Right atrium auricular region (tissue), 2 donors: ENCODE measurements at regions not wholly inside any gene's neighbourhood (a gene's known extent, or its start where the extent isn't known, plus 50 kb on each side); places are given as distances from the start of the nearest gene placed in this dataset.
A peak's percentile ranks its signal among the peaks of the same experiment; 100 is the strongest.

Source experiments
- DNase-seq: peaks from one replicate; pipeline ENCODE4 v3.0.0-alpha.2; 2019; ENCODE audit warnings: low spot score
- H3K27ac ChIP-seq, 2 donors: fragments of 200-600 bp; sonication (generic); 1 replicate in 1 of 2; 2 replicates in 1 of 2; pipeline ENCODE4 v1.5.1; 2016 to 2019
- H3K27me3 ChIP-seq, 2 donors: fragments of 200-600 bp; sonication (generic); one replicate each; pipeline versions ENCODE4 v1.5.1 to v1.6.0; 2017 to 2019
- H3K36me3 ChIP-seq: fragments of 200-600 bp; sonication (generic); one replicate; pipeline ENCODE4 v1.5.1; 2016
- H3K4me1 ChIP-seq, 2 donors: fragments of 200-600 bp; sonication (generic); one replicate each; pipeline versions ENCODE4 v1.5.1 to v1.6.0; 2017 to 2019
- H3K4me3 ChIP-seq, 2 donors: fragments of 200-600 bp; sonication (generic); 1 replicate in 1 of 2; 2 replicates in 1 of 2; pipeline ENCODE4 v1.5.1; 2017 to 2019; ENCODE audit warnings: mild to moderate bottlenecking in 1 of 2, moderate library complexity in 1 of 2
- H3K9me3 ChIP-seq, 2 donors: fragments of 200-600 bp; sonication (generic); one replicate each; pipeline ENCODE4 v1.5.1; 2019
- TF ChIP-seq, protein P1 (sequence below), 2 donors: fragments of 200-600 bp; sonication (generic); IDR thresholded peaks; one replicate each; pipeline ENCODE4 v1.5.1; 2019; ENCODE audit warnings: antibody characterized with exemption in 2 of 2

GRCh38 chr14:21988413-21988812, 314.8 kb upstream of the OR4E1 start:
- H3K4me1 ChIP-seq, result no peaks in the 10 kb centered on the region
- no peaks in the 10 kb centered on the region for H3K36me3 ChIP-seq
- no peaks in the 10 kb centered on the region for H3K27me3 ChIP-seq

GRCh38 chr14:21987937-21988336, 314.3 kb upstream of the OR4E1 start:
- H3K9me3 ChIP-seq, result no peaks in the 10 kb centered on the region
- H3K27ac ChIP-seq, result no peak overlapping the region
- H3K4me1 ChIP-seq, result no peaks in the 10 kb centered on the region
- TF ChIP-seq, protein P1, sequence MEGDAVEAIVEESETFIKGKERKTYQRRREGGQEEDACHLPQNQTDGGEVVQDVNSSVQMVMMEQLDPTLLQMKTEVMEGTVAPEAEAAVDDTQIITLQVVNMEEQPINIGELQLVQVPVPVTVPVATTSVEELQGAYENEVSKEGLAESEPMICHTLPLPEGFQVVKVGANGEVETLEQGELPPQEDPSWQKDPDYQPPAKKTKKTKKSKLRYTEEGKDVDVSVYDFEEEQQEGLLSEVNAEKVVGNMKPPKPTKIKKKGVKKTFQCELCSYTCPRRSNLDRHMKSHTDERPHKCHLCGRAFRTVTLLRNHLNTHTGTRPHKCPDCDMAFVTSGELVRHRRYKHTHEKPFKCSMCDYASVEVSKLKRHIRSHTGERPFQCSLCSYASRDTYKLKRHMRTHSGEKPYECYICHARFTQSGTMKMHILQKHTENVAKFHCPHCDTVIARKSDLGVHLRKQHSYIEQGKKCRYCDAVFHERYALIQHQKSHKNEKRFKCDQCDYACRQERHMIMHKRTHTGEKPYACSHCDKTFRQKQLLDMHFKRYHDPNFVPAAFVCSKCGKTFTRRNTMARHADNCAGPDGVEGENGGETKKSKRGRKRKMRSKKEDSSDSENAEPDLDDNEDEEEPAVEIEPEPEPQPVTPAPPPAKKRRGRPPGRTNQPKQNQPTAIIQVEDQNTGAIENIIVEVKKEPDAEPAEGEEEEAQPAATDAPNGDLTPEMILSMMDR (IDR thresholded peaks at IDR 0.05), result peak in 1 of 2 donors; percentile 48
- DNase-seq, result no peak
- H3K36me3 ChIP-seq, result no peaks in the 10 kb centered on the region
- no peaks in the 10 kb centered on the region for H3K27me3 ChIP-seq
- no peak overlapping the region for H3K4me3 ChIP-seq

More at GRCh38 chr14:21988413-21988812, 314.8 kb upstream of the OR4E1 start:
- no peak for DNase-seq
- H3K27ac ChIP-seq, result no peak overlapping the region
- TF ChIP-seq, protein P1 (IDR thresholded peaks at IDR 0.05), result no peak
- H3K4me3 ChIP-seq, result no peak overlapping the region
- no peaks in the 10 kb centered on the region for H3K9me3 ChIP-seq

GRCh38 chr14:21985081-21985480, 311.5 kb upstream of the OR4E1 start:
- H3K36me3 ChIP-seq, result no peaks in the 10 kb centered on the region
- no peak for DNase-seq
- no peaks in the 10 kb centered on the region for H3K4me1 ChIP-seq
- TF ChIP-seq, protein P1 (IDR thresholded peaks at IDR 0.05), result no peak
- H3K27me3 ChIP-seq, result no peaks in the 10 kb centered on the region
- no peak overlapping the region for H3K4me3 ChIP-seq
- no peaks in the 10 kb centered on the region for H3K9me3 ChIP-seq
- no peak overlapping the region for H3K27ac ChIP-seq

DNA sequence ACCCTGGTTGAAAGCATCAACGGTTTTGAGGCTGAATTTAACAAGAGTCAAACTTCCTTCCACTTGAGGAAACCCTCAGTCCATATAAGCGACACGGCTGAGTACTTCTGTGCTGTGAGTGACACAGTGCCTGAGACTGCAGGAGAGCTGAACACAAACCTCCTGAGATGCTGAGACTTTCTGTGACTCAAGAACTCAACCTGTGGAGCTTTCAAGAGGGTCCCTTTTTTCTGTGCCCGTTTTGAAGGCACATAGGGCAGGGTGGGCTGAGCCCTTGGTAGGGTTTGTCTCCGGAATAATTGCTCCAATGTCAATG, 305.3 kb upstream of the OR4E1 start:
- Histone ChIP-seq H3K36me3 (no peaks in the 10 kb centered on the region), H3K4me3 (no peak overlapping the region), H3K4me1 (no peaks in the 10 kb centered on the region), H3K9me3 (no peaks in the 10 kb centered on the region), H3K27me3 (no peaks in the 10 kb centered on the region), H3K27ac (no peak overlapping the region)
- TF ChIP-seq, protein P1 (IDR thresholded peaks at IDR 0.05), result no peak
- DNase-seq, result no peak

DNA sequence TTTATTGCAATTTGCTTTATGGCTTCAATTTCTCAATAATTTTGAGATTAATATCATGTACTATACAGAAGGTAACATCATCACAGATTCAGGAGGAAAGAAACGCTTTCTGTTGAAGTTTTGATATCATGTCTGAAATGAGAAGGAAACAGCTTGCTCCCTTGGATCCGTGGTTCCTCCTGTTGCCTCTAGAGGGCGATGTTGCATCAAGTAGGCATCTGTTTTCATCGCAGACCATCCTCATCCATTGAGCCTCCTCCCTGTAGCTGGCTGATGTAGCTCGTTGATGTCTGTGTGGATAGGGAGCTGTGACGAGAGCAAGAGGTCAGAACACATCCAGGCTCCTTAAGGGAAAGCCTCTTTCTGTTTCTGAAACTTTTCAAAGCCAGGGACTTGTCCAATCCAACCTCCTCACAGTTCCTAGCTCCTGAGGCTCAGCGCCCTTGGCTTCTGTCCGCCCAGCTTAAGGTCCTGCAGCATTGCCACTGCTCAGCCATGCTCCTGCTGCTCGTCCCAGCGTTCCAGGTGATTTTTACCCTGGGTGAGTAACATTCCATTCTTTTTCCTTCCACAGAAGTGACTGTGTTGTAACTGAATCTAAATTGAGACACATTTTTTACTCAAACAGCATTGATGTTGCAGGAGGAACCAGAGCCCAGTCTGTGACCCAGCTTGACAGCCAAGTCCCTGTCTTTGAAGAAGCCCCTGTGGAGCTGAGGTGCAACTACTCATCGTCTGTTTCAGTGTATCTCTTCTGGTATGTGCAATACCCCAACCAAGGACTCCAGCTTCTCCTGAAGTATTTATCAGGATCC, 304.8 kb upstream of the OR4E1 start:
- no peak for DNase-seq
- TF ChIP-seq, protein P1 (IDR thresholded peaks at IDR 0.05), result peak; percentile 29 to 64

GRCh38 chr14:21974741-21975140, 301.1 kb upstream of the OR4E1 start:
- Histone ChIP-seq H3K27ac (no peak overlapping the region), H3K27me3 (no peaks in the 10 kb centered on the region), H3K4me1 (no peaks in the 10 kb centered on the region), H3K4me3 (no peak overlapping the region), H3K36me3 (no peaks in the 10 kb centered on the region), H3K9me3 (no peaks in the 10 kb centered on the region)
- TF ChIP-seq, protein P1 (IDR thresholded peaks at IDR 0.05), result no peak
- DNase-seq, result no peak

More for the DNA sequence above, 304.8 kb upstream of the OR4E1 start:
- Histone ChIP-seq H3K27ac (no peak overlapping the region), H3K9me3 (no peaks in the 10 kb centered on the region), H3K36me3 (no peaks in the 10 kb centered on the region), H3K4me3 (no peak overlapping the region), H3K27me3 (no peaks in the 10 kb centered on the region), H3K4me1 (no peaks in the 10 kb centered on the region)
